WTC11 (cell line): ENCODE measurements at regions not wholly inside any gene's neighbourhood (a gene's known extent, or its start where the extent isn't known, plus 50 kb on each side); places are given as distances from the start of the nearest gene placed in this dataset.

Source experiments
- ATAC-seq: fragments of 200-7000 bp; cut with Tn5 transposase; 2 replicates; pipeline ENCODE4 v1.10.0; 2021; ENCODE audit warnings: mild to moderate bottlenecking, moderate library complexity
- CTCF ChIA-PET: fragments of 300-600 bp; sonication (Branson Sonifier 250); formaldehyde crosslinking; loops from one replicate; lab custom pipeline; 2021; ENCODE audit warnings: antibody characterized with exemption; lab: Charles Lee
- POLR2A ChIA-PET: fragments of 350-600 bp; sonication (Branson Sonifier 250); formaldehyde crosslinking; loops from one replicate; lab custom pipeline; 2021; ENCODE audit warnings: antibody characterized with exemption; lab: Charles Lee
- DNase-seq: peaks from one replicate; pipeline ENCODE4 v3.0.0; 2021; ENCODE audit warnings: low spot score
- H3K27ac Mint-ChIP-seq: 2 replicates; pipeline ENCODE4 v1.8.0; 2021; ENCODE audit warnings: mixed read lengths
- H3K27me3 Mint-ChIP-seq: 2 replicates; pipeline ENCODE4 v1.8.0; 2021; ENCODE audit warnings: low read depth, mild to moderate bottlenecking, moderate library complexity, mixed read lengths
- H3K36me3 Mint-ChIP-seq: 2 replicates; pipeline ENCODE4 v1.8.0; 2021; ENCODE audit warnings: mixed read lengths
- H3K4me1 Mint-ChIP-seq: 2 replicates; pipeline ENCODE4 v1.8.0; 2022; ENCODE audit warnings: mixed read lengths
- H3K4me3 Mint-ChIP-seq: 2 replicates; pipeline ENCODE4 v1.8.0; 2021; ENCODE audit warnings: mild to moderate bottlenecking, moderate library complexity, mixed read lengths
- H3K9me3 Mint-ChIP-seq: 2 replicates; pipeline ENCODE4 v1.8.0; 2021; ENCODE audit warnings: mixed read lengths
- CREM ChIP-seq: sonication (generic); formaldehyde crosslinking; IDR thresholded peaks from 2 replicates; pipeline ENCODE4 v1.8.1; 2022; ENCODE audit warnings: mild to moderate bottlenecking, missing genetic modification reagents, moderate library complexity
- EMX1 ChIP-seq: fragments of 250-450 bp; sonication (Bioruptor Pico); IDR thresholded peaks from 2 replicates; pipeline ENCODE4 v1.8.0; 2021; ENCODE audit warnings: mild to moderate bottlenecking
- ETV6 ChIP-seq: sonication (generic); formaldehyde crosslinking; IDR thresholded peaks from 2 replicates; pipeline ENCODE4 v1.8.1; 2022; ENCODE audit warnings: mild to moderate bottlenecking, missing genetic modification reagents
- FOXK1 ChIP-seq: sonication (generic); formaldehyde crosslinking; IDR thresholded peaks from 2 replicates; pipeline ENCODE4 v1.8.0; 2022; ENCODE audit warnings: mild to moderate bottlenecking, moderate library complexity, missing genetic modification reagents
- GABPB1 ChIP-seq: sonication (generic); formaldehyde crosslinking; IDR thresholded peaks from 2 replicates; pipeline ENCODE4 v1.8.1; 2023; ENCODE audit warnings: mild to moderate bottlenecking, missing genetic modification reagents
- GTF2I ChIP-seq: fragments of 250-450 bp; sonication (Bioruptor Pico); conservative IDR thresholded peaks from 2 replicates; pipeline ENCODE4 v1.4.0; 2021; ENCODE audit warnings: mild to moderate bottlenecking
- HMGA2 ChIP-seq: fragments of 250-450 bp; sonication (Bioruptor Pico); IDR thresholded peaks from 2 replicates; pipeline ENCODE4 v1.4.0; 2021; ENCODE audit warnings: mild to moderate bottlenecking, moderate library complexity
- JUN ChIP-seq: sonication (generic); formaldehyde crosslinking; IDR thresholded peaks from 2 replicates; pipeline ENCODE4 v1.8.0; 2023; ENCODE audit warnings: mild to moderate bottlenecking, missing genetic modification reagents
- PRRX2 ChIP-seq: fragments of 250-450 bp; sonication (Bioruptor Pico); IDR thresholded peaks from 2 replicates; pipeline ENCODE4 v1.8.0; 2021; ENCODE audit warnings: mild to moderate bottlenecking
- RELA ChIP-seq: sonication (generic); formaldehyde crosslinking; IDR thresholded peaks from 2 replicates; pipeline ENCODE4 v1.8.1; 2022; ENCODE audit warnings: missing genetic modification reagents, mild to moderate bottlenecking, borderline replicate concordance
- TCF7 ChIP-seq: sonication (generic); formaldehyde crosslinking; IDR thresholded peaks from 2 replicates; pipeline ENCODE4 v1.8.0; 2022; ENCODE audit warnings: mild to moderate bottlenecking, low read depth, missing genetic modification reagents, moderate library complexity
- TEAD4 ChIP-seq: sonication (generic); formaldehyde crosslinking; IDR thresholded peaks from 2 replicates; pipeline ENCODE4 v1.8.0; 2022; ENCODE audit warnings: mild to moderate bottlenecking, missing genetic modification reagents
- ZNF138 ChIP-seq: sonication (generic); formaldehyde crosslinking; conservative IDR thresholded peaks from 2 replicates; pipeline ENCODE4 v1.8.1; 2022; ENCODE audit warnings: mild to moderate bottlenecking, moderate library complexity, missing genetic modification reagents
- ZNF219 ChIP-seq: sonication (generic); formaldehyde crosslinking; IDR thresholded peaks from 2 replicates; pipeline ENCODE4 v1.8.0; 2023; ENCODE audit warnings: missing genetic modification reagents, mild to moderate bottlenecking, borderline replicate concordance
- ZNF232 ChIP-seq: sonication (generic); formaldehyde crosslinking; IDR thresholded peaks from 2 replicates; pipeline ENCODE4 v1.8.0; 2022; ENCODE audit warnings: mild to moderate bottlenecking, missing genetic modification reagents
- ZNF317 ChIP-seq: sonication (generic); formaldehyde crosslinking; IDR thresholded peaks from 2 replicates; pipeline ENCODE4 v1.8.1; 2023; ENCODE audit warnings: low read depth, mild to moderate bottlenecking, moderate library complexity, missing genetic modification reagents, borderline replicate concordance
- ZNF671 ChIP-seq: fragments of 250-450 bp; sonication (Bioruptor Pico); IDR thresholded peaks from 2 replicates; pipeline ENCODE4 v1.8.0; 2021; ENCODE audit warnings: mild to moderate bottlenecking
- TF ChIP-seq, protein P1 (sequence below): sonication (generic); formaldehyde crosslinking; IDR thresholded peaks from 2 replicates; pipeline ENCODE4 v1.8.1; 2022; ENCODE audit warnings: mild to moderate bottlenecking, moderate library complexity, missing genetic modification reagents
- TF ChIP-seq, protein P2 (sequence below): sonication (generic); formaldehyde crosslinking; IDR thresholded peaks from 2 replicates; pipeline ENCODE4 v1.8.1; 2023; ENCODE audit warnings: mild to moderate bottlenecking, missing genetic modification reagents, moderate library complexity
- TF ChIP-seq, protein P3 (sequence below): sonication (generic); formaldehyde crosslinking; conservative IDR thresholded peaks from 2 replicates; pipeline ENCODE4 v1.8.1; 2023; ENCODE audit warnings: mild to moderate bottlenecking, low read depth, missing genetic modification reagents, moderate library complexity
- TF ChIP-seq, protein P4 (sequence below): sonication (generic); formaldehyde crosslinking; IDR thresholded peaks from 2 replicates; pipeline ENCODE4 v1.8.1; 2023; ENCODE audit warnings: mild to moderate bottlenecking, missing genetic modification reagents
- TF ChIP-seq, protein P5 (sequence below): fragments of 250-450 bp; sonication (Bioruptor Pico); conservative IDR thresholded peaks from 2 replicates; pipeline ENCODE4 v1.9.0; 2021; ENCODE audit warnings: mild to moderate bottlenecking
- TF ChIP-seq, protein P6 (sequence below): sonication (generic); formaldehyde crosslinking; IDR thresholded peaks from 2 replicates; pipeline ENCODE4 v1.8.1; 2022; ENCODE audit warnings: missing genetic modification reagents, borderline replicate concordance
- TF ChIP-seq, protein P7 (sequence below): sonication (generic); formaldehyde crosslinking; IDR thresholded peaks from 2 replicates; pipeline ENCODE4 v1.8.0; 2022; ENCODE audit warnings: mild to moderate bottlenecking, missing genetic modification reagents

DNA sequence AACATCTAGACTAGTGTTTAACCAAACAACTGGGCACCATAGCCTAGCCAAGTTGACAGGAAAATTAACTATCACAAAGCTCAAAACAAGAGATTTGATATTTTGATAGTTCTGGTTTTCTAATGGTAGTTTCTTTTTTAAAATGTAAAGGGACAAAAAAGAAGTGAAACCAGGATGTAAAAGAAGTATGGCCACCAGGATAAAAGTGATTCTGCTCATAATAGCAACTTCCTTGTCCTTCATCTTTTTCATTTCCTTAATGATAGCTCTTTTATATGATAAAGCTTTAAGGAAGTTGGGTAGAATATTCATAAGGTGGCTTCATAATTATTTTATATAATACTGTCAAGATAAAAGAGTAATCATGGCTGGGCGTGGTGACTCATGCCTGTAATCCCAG lies 139.1 kb downstream of the BASP1 start:
- Mint-ChIP-seq H3K36me3 (peaks cover 8% of the 10 kb centered on the region), H3K27me3 (no peaks in the 10 kb centered on the region), H3K4me3 (no peak overlapping the region)
- ATAC-seq: no peak
- ChIA-PET POLR2A (no interaction called here), CTCF (no interaction called here)
- TF ChIP-seq ZNF317 (CRISPR knock-in tag) (no peak), ETV6 (CRISPR knock-in tag) (no peak), EMX1 (CRISPR knock-in tag) (no peak), GABPB1 (no peak), FOXK1 (no peak), PRRX2 (CRISPR knock-in tag) (no peak), ZNF138 (no peak), ZNF219 (CRISPR knock-in tag) (no peak), GTF2I (no peak), TCF7 (CRISPR knock-in tag) (no peak), TEAD4 (no peak), HMGA2 (no peak), ZNF671 (CRISPR knock-in tag) (no peak), RELA (no peak)
- TF ChIP-seq, protein P1, sequence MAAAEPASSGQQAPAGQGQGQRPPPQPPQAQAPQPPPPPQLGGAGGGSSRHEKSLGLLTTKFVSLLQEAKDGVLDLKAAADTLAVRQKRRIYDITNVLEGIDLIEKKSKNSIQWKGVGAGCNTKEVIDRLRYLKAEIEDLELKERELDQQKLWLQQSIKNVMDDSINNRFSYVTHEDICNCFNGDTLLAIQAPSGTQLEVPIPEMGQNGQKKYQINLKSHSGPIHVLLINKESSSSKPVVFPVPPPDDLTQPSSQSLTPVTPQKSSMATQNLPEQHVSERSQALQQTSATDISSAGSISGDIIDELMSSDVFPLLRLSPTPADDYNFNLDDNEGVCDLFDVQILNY (CRISPR knock-in tag): no peak
- TF ChIP-seq, protein P2, sequence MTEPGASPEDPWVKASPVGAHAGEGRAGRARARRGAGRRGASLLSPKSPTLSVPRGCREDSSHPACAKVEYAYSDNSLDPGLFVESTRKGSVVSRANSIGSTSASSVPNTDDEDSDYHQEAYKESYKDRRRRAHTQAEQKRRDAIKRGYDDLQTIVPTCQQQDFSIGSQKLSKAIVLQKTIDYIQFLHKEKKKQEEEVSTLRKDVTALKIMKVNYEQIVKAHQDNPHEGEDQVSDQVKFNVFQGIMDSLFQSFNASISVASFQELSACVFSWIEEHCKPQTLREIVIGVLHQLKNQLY: no peak
- TF ChIP-seq, protein P3, sequence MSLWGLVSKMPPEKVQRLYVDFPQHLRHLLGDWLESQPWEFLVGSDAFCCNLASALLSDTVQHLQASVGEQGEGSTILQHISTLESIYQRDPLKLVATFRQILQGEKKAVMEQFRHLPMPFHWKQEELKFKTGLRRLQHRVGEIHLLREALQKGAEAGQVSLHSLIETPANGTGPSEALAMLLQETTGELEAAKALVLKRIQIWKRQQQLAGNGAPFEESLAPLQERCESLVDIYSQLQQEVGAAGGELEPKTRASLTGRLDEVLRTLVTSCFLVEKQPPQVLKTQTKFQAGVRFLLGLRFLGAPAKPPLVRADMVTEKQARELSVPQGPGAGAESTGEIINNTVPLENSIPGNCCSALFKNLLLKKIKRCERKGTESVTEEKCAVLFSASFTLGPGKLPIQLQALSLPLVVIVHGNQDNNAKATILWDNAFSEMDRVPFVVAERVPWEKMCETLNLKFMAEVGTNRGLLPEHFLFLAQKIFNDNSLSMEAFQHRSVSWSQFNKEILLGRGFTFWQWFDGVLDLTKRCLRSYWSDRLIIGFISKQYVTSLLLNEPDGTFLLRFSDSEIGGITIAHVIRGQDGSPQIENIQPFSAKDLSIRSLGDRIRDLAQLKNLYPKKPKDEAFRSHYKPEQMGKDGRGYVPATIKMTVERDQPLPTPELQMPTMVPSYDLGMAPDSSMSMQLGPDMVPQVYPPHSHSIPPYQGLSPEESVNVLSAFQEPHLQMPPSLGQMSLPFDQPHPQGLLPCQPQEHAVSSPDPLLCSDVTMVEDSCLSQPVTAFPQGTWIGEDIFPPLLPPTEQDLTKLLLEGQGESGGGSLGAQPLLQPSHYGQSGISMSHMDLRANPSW (CRISPR knock-in tag): no peak
- TF ChIP-seq, protein P4, sequence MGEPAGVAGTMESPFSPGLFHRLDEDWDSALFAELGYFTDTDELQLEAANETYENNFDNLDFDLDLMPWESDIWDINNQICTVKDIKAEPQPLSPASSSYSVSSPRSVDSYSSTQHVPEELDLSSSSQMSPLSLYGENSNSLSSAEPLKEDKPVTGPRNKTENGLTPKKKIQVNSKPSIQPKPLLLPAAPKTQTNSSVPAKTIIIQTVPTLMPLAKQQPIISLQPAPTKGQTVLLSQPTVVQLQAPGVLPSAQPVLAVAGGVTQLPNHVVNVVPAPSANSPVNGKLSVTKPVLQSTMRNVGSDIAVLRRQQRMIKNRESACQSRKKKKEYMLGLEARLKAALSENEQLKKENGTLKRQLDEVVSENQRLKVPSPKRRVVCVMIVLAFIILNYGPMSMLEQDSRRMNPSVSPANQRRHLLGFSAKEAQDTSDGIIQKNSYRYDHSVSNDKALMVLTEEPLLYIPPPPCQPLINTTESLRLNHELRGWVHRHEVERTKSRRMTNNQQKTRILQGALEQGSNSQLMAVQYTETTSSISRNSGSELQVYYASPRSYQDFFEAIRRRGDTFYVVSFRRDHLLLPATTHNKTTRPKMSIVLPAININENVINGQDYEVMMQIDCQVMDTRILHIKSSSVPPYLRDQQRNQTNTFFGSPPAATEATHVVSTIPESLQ: no peak
- TF ChIP-seq, all 79 proteins: peak for 0
- Mint-ChIP-seq H3K4me1 (peaks cover 11% of the 10 kb centered on the region), H3K27ac (no peak overlapping the region), H3K9me3 (peaks cover 26% of the 10 kb centered on the region)
- no peak for DNase-seq

DNA sequence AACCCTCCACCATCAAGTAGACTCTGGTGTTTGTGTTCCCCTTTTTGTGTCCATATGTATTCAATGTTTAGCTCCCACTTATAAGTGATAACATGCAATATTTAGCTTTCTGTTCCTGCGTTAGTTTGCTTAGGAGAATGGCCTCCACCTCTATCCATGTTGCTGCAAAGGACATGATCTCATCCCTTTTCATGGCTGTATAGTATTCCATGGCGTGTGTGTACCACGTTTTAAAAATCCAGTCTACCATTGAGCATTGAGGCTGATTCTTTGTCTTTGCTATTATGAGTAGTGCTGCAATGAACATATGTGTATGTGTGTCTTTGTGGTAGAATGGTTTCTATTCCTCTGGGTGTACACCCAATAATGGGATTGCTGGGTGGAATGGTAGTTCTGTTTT lies 140.1 kb downstream of the BASP1 start:
- Mint-ChIP-seq H3K27ac (no peak overlapping the region), H3K4me3 (no peak overlapping the region), H3K27me3 (no peaks in the 10 kb centered on the region; the same call in 1 of the 2 replicates), H3K4me1 (peaks cover 2% of the 10 kb centered on the region), H3K36me3 (peaks cover 8% of the 10 kb centered on the region)
- ChIA-PET CTCF (no interaction called here), POLR2A (no interaction called here)
- DNase-seq: no peak
- peak; percentile 62; the same call in 1 of the 2 replicates for TF ChIP-seq GTF2I
- no peak for TF ChIP-seq ZNF232
- TF ChIP-seq JUN: no peak
- TF ChIP-seq, all 79 proteins: peak for 1
- ATAC-seq: no peak
- H3K9me3 Mint-ChIP-seq: peaks cover 28% of the 10 kb centered on the region

DNA sequence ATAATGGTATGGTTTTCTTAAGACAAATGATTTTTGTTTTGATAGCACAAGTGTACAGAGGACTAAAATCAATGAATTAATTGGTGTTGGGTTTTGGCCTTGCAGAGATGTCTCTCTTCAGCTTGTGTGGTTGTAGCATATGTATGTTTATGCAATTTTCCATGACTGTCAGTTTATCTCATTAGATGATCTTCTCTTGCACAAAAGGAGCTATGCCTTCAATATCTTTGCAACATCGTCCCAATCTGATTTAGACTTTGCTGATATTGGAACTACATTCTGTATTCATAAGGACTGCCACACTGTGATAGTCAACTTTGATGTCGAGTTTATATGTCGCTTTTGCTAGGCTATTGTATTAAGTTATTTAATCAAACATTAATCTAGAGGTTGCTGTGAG lies 140.0 kb upstream of the TAF11L2 start:
- ATAC-seq (no peak), DNase-seq (no peak)
- Mint-ChIP-seq H3K36me3 (peaks cover 8% of the 10 kb centered on the region), H3K27me3 (no peaks in the 10 kb centered on the region; the same call in 1 of the 2 replicates), H3K4me1 (no peaks in the 10 kb centered on the region), H3K4me3 (no peak overlapping the region), H3K9me3 (peaks cover 28% of the 10 kb centered on the region), H3K27ac (no peak overlapping the region)
- CTCF ChIA-PET: no interaction called here
- POLR2A ChIA-PET: no interaction called here
- TF ChIP-seq, protein P5, sequence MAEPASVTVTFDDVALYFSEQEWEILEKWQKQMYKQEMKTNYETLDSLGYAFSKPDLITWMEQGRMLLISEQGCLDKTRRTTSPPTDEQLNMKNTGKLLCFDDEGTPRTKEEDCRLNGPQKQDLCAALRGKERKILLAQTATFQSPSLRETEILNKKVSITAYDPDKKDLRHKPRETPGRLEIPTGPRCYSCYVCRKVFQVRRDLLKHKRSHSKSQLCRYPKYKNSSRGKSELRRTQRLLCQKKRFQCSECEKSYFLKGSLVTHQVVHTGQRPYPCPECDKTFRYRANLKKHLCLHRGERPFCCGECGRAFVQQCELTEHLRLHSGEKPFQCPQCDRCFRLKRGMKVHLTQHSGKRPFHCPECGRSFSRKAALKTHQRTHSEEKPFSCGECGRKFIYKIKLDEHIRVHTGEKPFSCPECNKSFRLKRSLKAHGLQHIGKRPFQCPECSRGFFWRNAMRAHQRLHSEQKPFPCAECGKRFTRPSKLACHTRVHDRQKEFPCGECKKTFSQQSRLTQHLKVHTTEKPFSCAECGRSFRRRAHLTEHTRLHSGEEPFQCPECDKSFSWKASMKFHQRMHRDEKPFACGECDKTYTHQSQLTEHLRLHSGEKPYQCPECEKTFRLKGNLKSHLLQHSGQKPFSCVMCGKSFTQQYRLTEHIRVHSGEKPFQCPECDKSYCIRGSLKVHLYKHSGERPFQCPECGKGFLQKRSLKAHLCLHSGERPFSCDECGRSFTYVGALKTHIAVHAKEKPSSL (CRISPR knock-in tag): no peak
- TF ChIP-seq TCF7 (CRISPR knock-in tag) (no peak), ZNF232 (no peak), CREM (CRISPR knock-in tag) (no peak)
- TF ChIP-seq, protein P6, sequence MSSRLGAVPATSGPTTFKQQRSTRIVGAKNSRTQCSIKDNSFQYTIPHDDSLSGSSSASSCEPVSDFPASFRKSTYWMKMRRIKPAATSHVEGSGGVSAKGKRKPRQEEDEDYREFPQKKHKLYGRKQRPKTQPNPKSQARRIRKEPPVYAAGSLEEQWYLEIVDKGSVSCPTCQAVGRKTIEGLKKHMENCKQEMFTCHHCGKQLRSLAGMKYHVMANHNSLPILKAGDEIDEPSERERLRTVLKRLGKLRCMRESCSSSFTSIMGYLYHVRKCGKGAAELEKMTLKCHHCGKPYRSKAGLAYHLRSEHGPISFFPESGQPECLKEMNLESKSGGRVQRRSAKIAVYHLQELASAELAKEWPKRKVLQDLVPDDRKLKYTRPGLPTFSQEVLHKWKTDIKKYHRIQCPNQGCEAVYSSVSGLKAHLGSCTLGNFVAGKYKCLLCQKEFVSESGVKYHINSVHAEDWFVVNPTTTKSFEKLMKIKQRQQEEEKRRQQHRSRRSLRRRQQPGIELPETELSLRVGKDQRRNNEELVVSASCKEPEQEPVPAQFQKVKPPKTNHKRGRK (CRISPR knock-in tag): no peak
- TF ChIP-seq, protein P7, sequence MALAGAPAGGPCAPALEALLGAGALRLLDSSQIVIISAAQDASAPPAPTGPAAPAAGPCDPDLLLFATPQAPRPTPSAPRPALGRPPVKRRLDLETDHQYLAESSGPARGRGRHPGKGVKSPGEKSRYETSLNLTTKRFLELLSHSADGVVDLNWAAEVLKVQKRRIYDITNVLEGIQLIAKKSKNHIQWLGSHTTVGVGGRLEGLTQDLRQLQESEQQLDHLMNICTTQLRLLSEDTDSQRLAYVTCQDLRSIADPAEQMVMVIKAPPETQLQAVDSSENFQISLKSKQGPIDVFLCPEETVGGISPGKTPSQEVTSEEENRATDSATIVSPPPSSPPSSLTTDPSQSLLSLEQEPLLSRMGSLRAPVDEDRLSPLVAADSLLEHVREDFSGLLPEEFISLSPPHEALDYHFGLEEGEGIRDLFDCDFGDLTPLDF (CRISPR knock-in tag): no peak
